GDM1 (cell line): ENCODE measurements at regions not wholly inside any gene's neighbourhood (a gene's known extent, or its start where the extent isn't known, plus 50 kb on each side); places are given as distances from the start of the nearest gene placed in this dataset.

ENCODE experiments used
- DNase-seq: peaks from one replicate; lab custom pipeline; 2025; lab: John Stamatoyannopoulos, UW

DNA sequence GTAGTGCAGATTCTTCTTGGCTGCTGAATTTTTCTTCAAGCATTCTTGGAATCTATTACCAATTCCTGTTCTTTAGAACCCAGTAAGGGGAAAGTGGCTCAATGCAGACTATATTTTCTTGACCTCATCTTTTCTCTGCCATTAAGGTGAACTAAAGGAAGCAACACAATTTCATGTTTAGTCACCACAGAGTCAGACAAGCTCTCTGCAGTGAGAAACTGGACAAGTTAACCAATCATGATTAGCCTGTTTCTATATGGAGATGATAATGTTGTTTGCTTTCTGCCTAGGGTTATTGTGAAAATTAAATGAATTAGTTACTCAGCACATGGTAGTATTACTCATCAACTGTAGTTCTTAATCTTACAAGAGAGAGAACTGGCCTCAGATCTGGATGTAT is 1075.1 kb downstream of the AGBL1 start:
- DNase-seq = no peak

DNA sequence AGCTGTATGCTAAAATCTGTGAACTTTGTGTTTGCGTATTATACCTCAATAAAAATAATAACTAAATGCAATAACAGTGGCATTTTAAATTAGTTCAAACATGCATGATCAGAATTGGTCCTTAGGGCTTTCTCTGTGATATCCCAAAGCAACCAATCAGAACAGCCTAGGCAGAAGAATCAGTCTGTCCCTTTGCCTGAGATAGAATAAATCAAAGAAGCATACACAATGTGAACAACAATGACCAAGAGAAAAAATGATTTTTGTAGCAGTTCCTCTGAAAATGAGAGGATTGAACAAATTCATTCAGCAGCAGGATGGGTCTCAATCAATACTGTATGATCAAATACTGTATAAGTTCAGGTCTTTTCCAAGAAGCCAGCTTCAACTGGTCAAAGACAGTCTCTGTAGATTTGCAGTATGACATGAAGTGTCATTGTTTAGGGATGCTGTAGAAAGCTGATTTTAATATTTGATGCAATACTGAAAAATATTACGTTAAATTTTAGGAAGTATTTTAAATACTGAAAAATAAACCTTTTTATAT is 1071.6 kb downstream of the AGBL1 start:
- DNase-seq = no peak

DNA sequence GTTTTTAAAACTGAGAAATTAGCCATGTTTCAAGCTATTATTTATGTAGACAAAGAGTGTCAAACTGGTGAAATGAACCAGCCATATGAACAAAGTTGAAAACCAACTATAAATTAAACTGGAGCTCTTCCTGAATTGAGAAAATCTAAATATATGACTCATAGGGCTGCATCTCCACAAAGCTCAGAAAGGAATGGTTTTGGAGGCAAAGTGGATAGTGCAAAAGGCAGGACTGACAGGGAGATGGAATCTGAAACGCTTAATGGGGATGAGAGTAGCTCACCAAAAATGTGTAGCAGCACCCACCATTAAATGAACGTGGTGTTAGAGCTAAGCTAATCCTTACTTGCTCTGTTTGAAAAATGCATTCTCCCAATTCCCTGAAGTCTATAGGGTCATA is 1066.0 kb downstream of the AGBL1 start:
- DNase-seq = no peak

DNA sequence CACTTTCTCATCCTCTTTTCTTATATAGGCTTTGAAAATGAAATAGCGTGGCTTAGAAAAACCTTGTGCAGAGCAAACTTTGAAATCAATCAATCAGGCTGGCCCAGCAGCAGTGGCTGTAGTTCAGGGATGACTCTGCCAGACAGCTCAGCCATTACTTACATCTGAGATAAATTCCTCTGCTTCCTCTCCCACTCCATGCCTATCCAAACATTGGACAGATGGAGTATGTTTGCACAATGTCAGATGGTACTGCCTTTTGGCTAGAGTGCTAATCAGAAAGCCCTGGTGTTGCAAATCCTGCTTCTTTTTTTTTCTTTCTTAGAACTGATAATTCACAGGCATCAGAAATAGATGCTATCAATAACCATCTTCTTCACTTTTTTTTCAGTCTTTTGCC is 1065.1 kb downstream of the AGBL1 start:
- DNase-seq = no peak

DNA sequence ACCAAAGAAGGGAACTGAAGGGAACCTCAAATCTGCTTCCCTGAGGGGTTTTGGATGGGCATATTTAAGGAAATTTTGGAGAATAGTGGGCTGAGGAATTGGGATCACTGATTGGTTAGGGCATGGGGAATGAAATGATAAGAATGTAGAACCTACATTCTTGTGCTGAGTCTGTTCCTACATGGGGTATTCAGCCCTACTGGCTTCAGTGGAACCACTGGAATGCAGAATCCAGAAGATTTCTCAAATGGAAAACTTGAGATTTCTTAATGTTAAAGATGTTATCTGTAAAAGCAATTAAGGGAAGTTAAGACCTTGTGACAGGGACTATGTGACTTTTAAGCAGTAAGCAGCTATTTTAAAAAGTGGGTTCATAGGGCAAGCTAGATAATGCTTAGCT is 1062.4 kb downstream of the AGBL1 start:
- DNase-seq = no peak

DNA sequence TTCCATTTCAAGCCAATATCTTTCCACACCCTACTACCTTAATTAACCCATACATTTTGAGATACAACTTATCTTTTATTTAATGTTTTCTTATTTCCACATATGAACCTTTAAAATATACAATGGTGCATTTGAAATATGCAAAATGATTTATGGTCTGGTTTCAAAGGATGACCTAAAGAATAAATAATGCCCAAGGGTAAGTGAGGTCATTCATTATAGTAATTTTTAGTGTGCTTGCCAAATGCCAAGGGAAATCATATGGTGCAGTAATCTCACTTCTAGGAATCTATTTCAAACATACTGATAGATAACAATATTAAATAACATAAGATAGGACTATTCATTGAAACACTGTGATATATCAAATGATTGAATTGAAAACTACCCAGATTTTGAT is 1055.4 kb downstream of the AGBL1 start:
- no peak for DNase-seq

DNA sequence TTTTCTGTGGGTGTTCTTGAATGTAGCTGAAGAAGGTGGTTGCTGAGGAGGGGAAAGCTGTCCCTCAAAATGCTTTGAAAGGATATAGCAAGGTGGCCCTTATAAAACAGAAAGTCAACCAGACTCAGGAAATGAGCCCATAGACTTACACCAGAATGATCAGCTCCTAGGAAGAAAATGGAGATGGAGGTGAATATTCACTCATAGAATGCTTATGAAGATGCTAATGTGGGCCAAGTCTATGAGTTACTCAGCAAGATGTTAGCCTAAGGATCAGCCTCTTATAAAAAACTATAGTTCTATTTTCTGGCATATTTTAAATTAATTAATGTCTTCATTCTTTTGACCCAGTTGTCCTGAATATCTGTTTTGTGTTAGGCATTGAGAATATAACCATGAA is 1054.0 kb downstream of the AGBL1 start:
- no peak for DNase-seq

DNA sequence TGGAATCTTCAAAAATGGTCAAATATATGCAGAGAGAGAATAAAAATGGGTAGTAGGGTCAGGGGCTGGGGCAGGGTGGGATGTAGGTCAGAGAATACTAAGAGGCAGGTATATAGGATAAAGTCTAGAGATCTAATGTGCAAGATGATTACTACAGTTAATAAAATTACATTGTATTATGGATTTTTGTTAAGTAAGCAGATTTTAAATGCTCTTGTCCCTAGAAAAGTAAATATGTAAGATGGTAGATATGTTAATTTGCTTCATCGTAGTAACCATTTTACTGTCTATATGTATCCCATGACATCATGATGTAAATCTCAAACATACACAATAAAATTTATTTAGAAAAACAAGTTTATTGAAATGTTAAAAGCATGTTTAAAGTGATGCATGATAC is 1051.4 kb downstream of the AGBL1 start:
- no peak for DNase-seq

DNA sequence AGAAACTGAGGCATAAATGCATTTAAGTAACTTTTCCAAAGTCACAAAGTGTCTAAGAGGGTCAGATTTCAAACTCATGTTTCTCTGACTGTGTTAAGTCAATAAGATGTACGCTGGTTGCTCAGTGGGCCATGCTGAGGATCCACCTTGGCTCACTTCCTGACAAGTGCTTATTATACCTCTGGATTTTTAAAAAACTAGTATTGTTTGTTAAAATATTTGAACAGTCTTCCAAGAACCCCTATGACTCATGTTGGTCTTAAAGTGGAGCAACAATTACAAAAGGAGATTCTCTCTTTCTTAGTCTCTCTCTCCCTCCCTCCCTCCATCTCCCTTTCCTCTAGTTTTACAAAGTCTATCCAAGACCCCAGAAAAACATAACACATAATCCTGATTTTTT is 1050.2 kb downstream of the AGBL1 start:
- no peak for DNase-seq

DNA sequence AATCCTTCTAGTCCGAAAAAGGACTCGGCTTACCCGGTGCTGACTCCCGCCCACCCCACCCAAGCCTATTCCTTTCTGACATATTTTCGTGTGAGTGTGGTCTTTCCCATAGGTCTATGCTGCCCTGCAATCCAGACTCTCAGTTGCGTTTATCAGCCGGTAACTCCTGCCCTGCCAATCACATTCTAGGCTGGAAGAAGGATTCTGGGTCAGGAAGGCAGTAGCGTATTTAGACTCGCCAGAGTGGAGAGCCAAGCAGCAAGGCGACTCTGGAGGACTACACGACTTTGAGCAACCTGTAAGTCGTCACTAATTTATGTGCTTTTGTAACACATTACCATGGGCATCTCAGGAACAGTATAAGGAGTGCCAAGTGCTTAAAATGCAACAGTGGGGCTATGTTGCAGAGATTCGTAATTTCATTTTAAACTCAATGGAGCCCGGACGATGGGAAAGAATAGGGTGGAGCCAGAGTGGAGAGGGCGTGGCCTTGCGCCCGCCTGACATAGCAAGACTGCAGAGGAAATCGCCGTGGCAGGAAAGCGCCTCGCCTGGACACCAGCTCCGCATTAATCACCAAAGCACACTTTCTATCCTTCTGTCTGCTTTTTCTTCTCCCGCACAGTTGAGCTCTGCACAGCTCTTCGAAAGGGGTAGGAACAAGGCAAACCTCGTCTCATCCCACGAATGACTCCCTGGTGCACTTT is 1044.2 kb downstream of the AGBL1 start:
- no peak for DNase-seq

DNA sequence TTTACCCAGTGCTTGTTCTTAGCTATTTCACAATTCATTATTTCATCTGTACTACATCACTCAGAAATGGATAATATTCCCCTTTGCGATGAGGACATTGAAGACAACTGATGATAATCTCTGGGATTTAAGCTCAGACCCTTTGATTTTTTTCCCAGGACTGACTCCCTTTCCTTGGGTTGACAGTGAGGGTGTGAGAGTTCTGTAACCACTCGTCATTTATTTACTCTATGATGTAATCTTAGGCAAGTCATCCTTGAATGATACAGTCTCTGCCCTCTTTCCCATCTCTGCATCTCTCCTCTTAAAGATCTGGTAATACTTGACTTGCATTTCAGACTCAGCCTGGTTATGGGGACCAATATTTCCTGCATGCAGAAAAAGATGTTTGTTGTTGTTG is 1041.7 kb downstream of the AGBL1 start:
- DNase-seq = no peak

DNA sequence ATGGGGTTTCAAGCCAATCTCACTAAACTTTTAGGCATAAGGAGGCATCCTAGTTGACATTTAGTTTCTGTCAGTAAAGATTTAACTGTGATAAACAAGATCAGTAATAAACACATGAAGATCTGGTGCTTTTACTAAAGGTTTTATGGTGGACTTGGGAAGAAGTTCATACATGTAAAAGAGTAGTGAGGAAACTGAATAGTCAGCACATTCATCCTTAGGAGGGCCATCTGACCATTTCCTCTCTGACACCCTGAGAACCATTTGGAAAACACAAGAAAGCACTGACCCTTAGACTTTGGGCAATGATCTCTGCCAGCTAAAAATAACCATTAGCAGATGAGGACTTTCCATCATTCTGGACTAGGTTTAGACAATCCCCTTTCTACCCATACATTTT is 1040.9 kb downstream of the AGBL1 start:
- no peak for DNase-seq

DNA sequence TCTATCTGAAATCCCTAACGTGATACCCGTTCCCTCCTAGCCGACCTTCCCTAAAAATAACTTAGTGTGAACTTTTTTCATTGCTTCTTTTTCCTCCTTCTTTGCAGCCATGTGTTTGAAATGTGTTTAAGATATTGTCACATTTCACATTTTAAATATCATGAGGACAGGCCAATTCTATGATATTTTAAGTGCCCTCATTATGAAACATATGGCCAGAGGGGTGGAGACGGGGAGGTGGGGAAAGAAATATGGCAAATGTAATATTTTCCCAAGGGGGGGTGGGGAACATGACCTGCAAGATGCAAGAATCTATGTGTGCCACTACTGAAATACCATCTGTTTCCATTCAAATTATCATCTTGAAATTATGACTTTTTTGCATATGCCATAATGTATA is 1039.2 kb downstream of the AGBL1 start:
- no peak for DNase-seq

DNA sequence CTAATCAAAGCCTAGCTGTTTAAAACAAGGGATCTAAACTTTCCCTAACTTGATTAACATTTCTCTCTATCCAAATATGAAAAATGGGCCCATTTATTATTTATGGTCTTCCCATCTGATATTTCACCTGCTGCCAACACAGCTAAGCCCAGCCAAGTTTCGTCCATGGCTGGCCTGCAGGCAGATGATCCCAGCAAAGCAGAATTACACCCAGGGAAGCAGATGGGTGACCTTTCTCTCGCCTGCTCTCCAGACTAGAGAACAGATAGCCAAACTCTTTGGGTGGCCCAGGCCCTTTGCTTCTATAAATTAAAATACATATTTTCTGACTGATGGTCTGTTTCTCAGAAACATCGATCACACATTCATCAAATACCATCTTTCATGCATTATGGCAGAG is 1038.8 kb downstream of the AGBL1 start:
- DNase-seq = no peak

DNA sequence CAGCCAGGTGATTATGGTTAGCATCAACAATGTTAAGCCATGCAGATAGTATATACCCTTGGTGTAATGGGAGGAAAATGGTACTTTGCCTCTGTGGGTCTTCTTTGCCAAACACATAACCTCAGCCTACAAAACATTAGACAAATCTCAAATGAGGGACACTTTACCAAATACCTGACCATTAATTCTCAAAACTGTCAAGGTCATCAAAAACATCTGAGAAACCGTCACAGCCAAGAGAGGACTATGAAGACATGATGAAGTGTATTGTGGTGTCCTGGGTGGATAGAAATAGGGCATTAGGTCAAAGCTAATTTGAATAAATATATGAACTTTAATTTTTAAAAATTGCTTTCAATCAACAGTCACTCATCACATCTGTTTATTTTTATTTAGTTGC is 1036.1 kb downstream of the AGBL1 start:
- no peak for DNase-seq

DNA sequence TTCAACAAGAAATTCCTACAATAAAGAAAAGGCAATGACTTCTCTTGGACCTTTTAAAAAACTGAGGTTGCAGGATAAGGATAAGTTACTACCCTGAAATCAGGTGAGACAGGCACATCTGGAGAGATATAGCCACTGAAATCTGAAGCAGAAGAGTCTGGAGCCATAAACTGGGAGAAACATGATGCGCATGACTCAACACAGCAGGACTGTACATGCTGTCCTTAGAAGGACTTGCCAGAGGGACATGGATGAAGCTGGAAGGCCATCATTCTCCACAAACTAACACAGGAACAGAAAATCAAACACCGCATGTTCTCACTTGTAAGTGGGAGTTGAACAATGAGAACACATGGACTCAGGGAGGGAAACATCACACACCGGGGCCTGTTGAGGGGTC is 1020.2 kb downstream of the AGBL1 start:
- no peak for DNase-seq

DNA sequence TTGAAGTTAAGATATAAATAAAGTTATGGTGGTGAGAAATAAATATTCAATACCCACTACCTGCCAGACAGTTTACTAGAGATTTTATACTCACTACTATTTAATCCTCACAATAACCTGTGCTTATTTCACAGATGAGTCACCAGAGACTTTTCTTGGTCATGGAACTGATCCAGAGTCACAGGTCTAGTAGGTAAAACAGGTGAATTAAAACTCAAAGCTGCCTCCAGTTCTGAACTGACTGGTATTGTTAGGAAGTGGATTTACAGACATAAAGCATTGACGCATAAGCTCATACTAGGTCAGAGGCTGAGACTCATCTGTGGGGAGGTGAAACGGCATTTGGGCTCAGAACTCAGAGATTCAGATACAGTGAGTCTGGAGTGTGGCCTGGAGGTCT is 1009.9 kb downstream of the AGBL1 start:
- DNase-seq = no peak

DNA sequence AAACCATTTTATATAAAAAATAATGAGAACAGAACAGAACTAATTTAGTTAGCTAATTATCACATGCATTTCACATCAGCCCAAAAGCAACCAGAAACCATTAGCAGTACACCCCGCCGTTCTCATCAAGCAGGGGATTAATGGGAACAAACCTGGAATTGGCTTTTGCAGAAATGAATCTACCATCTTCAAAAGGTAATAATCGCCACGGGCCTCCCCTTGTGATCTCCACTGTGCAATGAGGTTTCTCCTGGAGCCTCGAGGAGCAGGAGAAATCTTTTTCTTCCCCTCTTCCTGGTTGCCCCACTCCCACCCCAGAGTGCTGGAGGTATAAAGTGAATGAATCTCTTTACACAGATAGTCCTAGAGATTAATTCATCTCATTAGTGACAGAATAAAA is 1003.5 kb downstream of the AGBL1 start:
- no peak for DNase-seq

DNA sequence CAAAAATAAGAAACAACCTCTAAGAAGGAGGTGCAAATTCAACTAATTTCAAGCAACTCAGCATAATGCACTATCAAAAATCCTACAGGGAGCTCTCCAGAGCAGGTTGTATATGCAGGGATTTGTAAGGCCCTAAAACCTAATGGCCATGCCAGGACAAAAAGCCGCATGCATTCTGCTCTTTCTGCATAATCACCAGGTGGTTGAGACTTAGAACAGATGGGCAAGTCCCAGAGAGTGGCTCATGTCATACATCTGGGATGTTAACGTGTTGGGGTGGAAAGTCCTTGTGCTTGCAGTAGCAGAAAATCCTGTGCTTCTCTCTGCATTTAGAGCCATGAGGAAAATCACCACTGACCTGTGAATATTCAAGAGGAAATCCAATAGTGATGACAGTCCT is 1002.9 kb downstream of the AGBL1 start:
- DNase-seq = no peak

DNA sequence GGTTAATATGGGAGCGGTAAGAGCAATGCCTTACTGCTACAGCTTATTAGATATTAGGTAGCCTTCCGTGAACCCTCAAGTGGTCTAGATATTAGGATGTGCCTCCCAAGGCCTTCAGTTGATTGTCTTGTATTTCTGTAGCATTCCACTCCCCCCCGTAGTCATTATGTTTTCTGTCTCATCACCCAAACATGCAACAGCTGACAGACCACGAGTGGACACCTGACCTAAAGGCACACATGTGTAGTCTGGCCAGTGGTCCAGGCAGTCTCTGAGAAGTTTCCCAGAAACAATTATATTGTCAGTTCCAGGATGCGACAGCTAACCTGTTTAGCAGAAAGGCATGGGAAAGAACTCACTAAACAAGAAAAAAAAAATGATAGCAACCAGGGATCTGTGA is 1000.9 kb downstream of the AGBL1 start:
- no peak for DNase-seq
